Trophoblast cell (in vitro differentiated cells and primary cell): ENCODE measurements at regions not wholly inside any gene's neighbourhood (a gene's known extent, or its start where the extent isn't known, plus 50 kb on each side); places are given as distances from the start of the nearest gene placed in this dataset.

Experiments
- DNase-seq, 2 donors: peaks; one replicate each; pipeline ENCODE4 v3.0.0-alpha.2; 2016
- H2AFZ ChIP-seq: 2 replicates; pipeline ENCODE4 v1.6.1; 2013; ENCODE audit warnings: low read length, moderate library complexity, mild to moderate bottlenecking; ENCODE audit not compliant: insufficient read depth, poor library complexity
- H2AK5ac ChIP-seq: 2 replicates; pipeline ENCODE4 v1.6.1; 2013; ENCODE audit warnings: mild to moderate bottlenecking, low read length
- H2BK120ac ChIP-seq: 2 replicates; pipeline ENCODE4 v1.6.1; 2013; ENCODE audit warnings: low read length, mild to moderate bottlenecking, moderate library complexity; ENCODE audit not compliant: insufficient read depth, poor library complexity
- H2BK12ac ChIP-seq: 2 replicates; pipeline ENCODE4 v1.6.1; 2013; ENCODE audit warnings: mild to moderate bottlenecking, low read length, moderate library complexity
- H2BK5ac ChIP-seq: 2 replicates; pipeline ENCODE4 v1.6.1; 2013; ENCODE audit warnings: low read length, low read depth, moderate library complexity, mild to moderate bottlenecking; ENCODE audit not compliant: poor library complexity
- H3K14ac ChIP-seq: 2 replicates; pipeline ENCODE4 v1.6.1; 2013; ENCODE audit warnings: mild to moderate bottlenecking, low read length
- H3K18ac ChIP-seq: 2 replicates; pipeline ENCODE4 v1.6.1; 2013; ENCODE audit warnings: mild to moderate bottlenecking, low read length
- H3K23ac ChIP-seq: 2 replicates; pipeline ENCODE4 v1.6.1; 2013; ENCODE audit warnings: low read length
- H3K27ac ChIP-seq: 2 replicates; pipeline ENCODE4 v1.5.1; 2013; ENCODE audit warnings: low read depth, mild to moderate bottlenecking, inconsistent platforms, low read length, moderate library complexity
- H3K27me3 ChIP-seq: 2 replicates; pipeline ENCODE4 v1.6.1; 2013; ENCODE audit warnings: inconsistent platforms, mild to moderate bottlenecking, low read length, moderate library complexity; ENCODE audit not compliant: insufficient read depth
- H3K36me3 ChIP-seq, 2 experiments: 1 replicate in 1 of 2; 2 replicates in 1 of 2; pipeline ENCODE4 v1.6.1; 2013; ENCODE audit warnings: low read length in 2 of 2, mild to moderate bottlenecking in 2 of 2, moderate library complexity in 1 of 2; ENCODE audit not compliant: insufficient read depth in 2 of 2, control insufficient read depth in 1 of 2
- H3K4ac ChIP-seq: 2 replicates; pipeline ENCODE4 v1.6.1; 2013; ENCODE audit warnings: low read depth, mild to moderate bottlenecking, low read length, moderate library complexity
- H3K4me1 ChIP-seq, 2 experiments: 1 replicate in 1 of 2; 2 replicates in 1 of 2; pipeline ENCODE4 v1.6.1; 2013; ENCODE audit warnings: low read length in 2 of 2, mild to moderate bottlenecking in 2 of 2, moderate library complexity in 1 of 2; ENCODE audit not compliant: insufficient read depth in 2 of 2, control insufficient read depth in 1 of 2
- H3K4me2 ChIP-seq: 2 replicates; pipeline ENCODE4 v1.6.1; 2013; ENCODE audit warnings: inconsistent platforms, mild to moderate bottlenecking, low read length, moderate library complexity
- H3K4me3 ChIP-seq: 2 replicates; pipeline ENCODE4 v1.5.1; 2013; ENCODE audit warnings: mild to moderate bottlenecking, low read depth, low read length, inconsistent platforms
- H3K79me1 ChIP-seq: one replicate; pipeline ENCODE4 v1.6.1; 2013; ENCODE audit warnings: low read length
- H3K79me2 ChIP-seq: 2 replicates; pipeline ENCODE4 v1.6.1; 2013; ENCODE audit warnings: low read length, mild to moderate bottlenecking; ENCODE audit not compliant: control insufficient read depth, insufficient read depth, poor library complexity
- H3K9ac ChIP-seq: 2 replicates; pipeline ENCODE4 v1.6.1; 2013; ENCODE audit warnings: mild to moderate bottlenecking, low read length
- H3K9me3 ChIP-seq: 2 replicates; pipeline ENCODE4 v1.6.1; 2013; ENCODE audit warnings: low read depth, mild to moderate bottlenecking, control low read depth, inconsistent platforms, low read length; ENCODE audit not compliant: insufficient read depth
- H4K12ac ChIP-seq: 2 replicates; pipeline ENCODE4 v1.6.1; 2013; ENCODE audit warnings: low read depth, mild to moderate bottlenecking, low read length, moderate library complexity
- H4K8ac ChIP-seq: 2 replicates; pipeline ENCODE4 v1.6.1; 2013; ENCODE audit warnings: low read depth, mild to moderate bottlenecking, low read length, moderate library complexity
- H4K91ac ChIP-seq: one replicate; pipeline ENCODE4 v1.6.1; 2013; ENCODE audit warnings: low read depth, mild to moderate bottlenecking, low read length, moderate library complexity
- WGBS: extraction: QIAGEN DNeasy Blood & Tissue Kit; methylation state at CpG from one replicate; pipeline ENCODE4 v1.1.7; 2013; ENCODE audit warnings: missing lambda C conversion rate; ENCODE audit not compliant: insufficient read length, insufficient coverage; ENCODE audit errors: extremely low coverage; 5-methylcytosine and 5-hydroxymethylcytosine counted together

- Histone ChIP-seq H3K18ac (no peak overlapping the region), H2BK12ac (no peak overlapping the region), H3K79me1 (peaks cover 2% of the 10 kb centered on the region), H3K36me3 (no peaks in the 10 kb centered on the region), H2BK5ac (no peak overlapping the region), H3K27ac (no peak overlapping the region), H4K91ac (no peak overlapping the region), H3K79me2 (no peaks in the 10 kb centered on the region), H3K4me2 (no peak overlapping the region), H4K8ac (no peak overlapping the region), H3K23ac (no peak overlapping the region), H3K4ac (no peak overlapping the region), H3K4me3 (no peak overlapping the region), H3K9me3 (no peaks in the 10 kb centered on the region), H3K9ac (no peak overlapping the region), H2BK120ac (no peak overlapping the region), H3K4me1 (peaks cover 8 to 11% of the 10 kb centered on the region in 2 experiments), H2AFZ (no peak overlapping the region), H3K27me3 (no peaks in the 10 kb centered on the region), H3K14ac (no peak overlapping the region), H2AK5ac (no peak overlapping the region), H4K12ac (no peak overlapping the region)
- no CpG with 5 or more reads among the region's 7 CpGs for WGBS
- peak; percentile 30 to 39 for DNase-seq
Observed at GRCh38 chr10:31751051-31751737, 177.4 kb downstream of the ARHGAP12 start.

- Histone ChIP-seq H4K12ac (no peak overlapping the region), H3K36me3 (no peaks in the 10 kb centered on the region)
Observed at GRCh38 chr10:31749981-31750840, 178.4 kb downstream of the ARHGAP12 start.

GRCh38 chr10:31749301-31749700 is 179.3 kb downstream of the ARHGAP12 start:
- no peak overlapping the region for H3K4ac ChIP-seq
- H4K8ac ChIP-seq = no peak overlapping the region
- H3K4me3 ChIP-seq = no peak overlapping the region
- no peak overlapping the region for H3K4me2 ChIP-seq
- no peak overlapping the region for H3K18ac ChIP-seq
- no peak overlapping the region for H4K12ac ChIP-seq
- no peak overlapping the region for H3K27ac ChIP-seq
- no peak for DNase-seq
- no peaks in the 10 kb centered on the region for H3K79me2 ChIP-seq
- H2BK12ac ChIP-seq = peak overlapping the region; percentile 50
- no peak overlapping the region for H2AK5ac ChIP-seq
- H3K4me1 ChIP-seq = peaks cover 0 to 5% of the 10 kb centered on the region in 2 experiments
- no peaks in the 10 kb centered on the region for H3K9me3 ChIP-seq
- H4K91ac ChIP-seq = no peak overlapping the region
- no peak overlapping the region for H2BK120ac ChIP-seq
- no peak overlapping the region for H2BK5ac ChIP-seq
- no peak overlapping the region for H3K9ac ChIP-seq
- WGBS = no CpG with 5 or more reads among the region's 13 CpGs
- no peaks in the 10 kb centered on the region for H3K36me3 ChIP-seq
- H3K79me1 ChIP-seq = no peaks in the 10 kb centered on the region
- no peak overlapping the region for H3K14ac ChIP-seq
- no peak overlapping the region for H3K23ac ChIP-seq
- H2AFZ ChIP-seq = no peak overlapping the region
- H3K27me3 ChIP-seq = no peaks in the 10 kb centered on the region

More at GRCh38 chr10:31749981-31750840, 178.4 kb downstream of the ARHGAP12 start:
- DNase-seq = no peak
- Histone ChIP-seq H3K27me3 (no peaks in the 10 kb centered on the region), H3K9ac (no peak overlapping the region), H4K8ac (no peak overlapping the region), H2BK12ac (no peak overlapping the region), H2AFZ (no peak overlapping the region), H3K14ac (no peak overlapping the region), H3K4me3 (no peak overlapping the region), H3K79me1 (no peaks in the 10 kb centered on the region), H3K18ac (no peak overlapping the region), H3K23ac (no peak overlapping the region), H2BK120ac (no peak overlapping the region), H3K4me2 (no peak overlapping the region), H3K4ac (no peak overlapping the region), H3K9me3 (no peaks in the 10 kb centered on the region), H2BK5ac (no peak overlapping the region), H3K4me1 (peaks cover 4 to 11% of the 10 kb centered on the region in 2 experiments), H4K91ac (peak overlapping the region; percentile 8), H3K27ac (no peak overlapping the region), H2AK5ac (no peak overlapping the region), H3K79me2 (no peaks in the 10 kb centered on the region)
- no CpG with 5 or more reads among the region's 28 CpGs for WGBS

DNA sequence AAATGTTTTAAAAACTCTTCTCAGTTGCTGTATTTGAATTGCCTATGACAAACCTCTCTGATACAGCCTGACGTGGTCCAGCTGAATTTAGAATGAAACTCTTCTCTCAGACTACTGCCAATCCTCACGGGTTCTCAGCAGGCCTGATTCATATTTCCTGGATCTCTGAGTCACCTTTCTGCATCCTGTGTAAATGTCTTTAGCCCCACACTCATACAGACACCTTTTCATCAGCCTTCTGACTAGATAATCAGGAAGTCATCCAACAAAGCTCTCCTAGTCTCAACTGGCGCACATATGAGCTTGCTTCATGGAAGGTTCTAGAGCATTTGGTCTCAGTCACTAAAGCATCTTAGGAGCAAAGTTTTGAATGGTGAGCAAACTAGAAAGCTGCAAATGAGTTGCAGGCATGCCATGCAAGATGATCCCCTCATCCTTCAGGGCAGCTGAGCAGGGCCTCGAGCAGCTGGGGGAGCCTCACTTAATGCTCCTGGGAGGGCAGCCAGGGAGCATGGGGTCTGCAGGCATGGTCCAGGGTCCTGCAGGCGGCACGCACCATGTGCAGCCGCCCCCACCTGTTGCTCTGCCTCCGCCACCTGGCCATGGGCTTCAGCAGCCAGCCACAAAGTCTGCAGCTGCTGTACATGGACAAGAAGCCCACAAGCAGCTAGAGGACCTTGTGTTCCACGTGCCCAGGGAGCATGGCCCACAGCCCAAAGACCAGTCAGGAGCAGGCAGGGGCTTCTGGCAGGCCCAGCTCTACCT is 182.8 kb downstream of the ARHGAP12 start:
- H2BK120ac ChIP-seq = no peak overlapping the region
- H3K9ac ChIP-seq = no peak overlapping the region
- H3K18ac ChIP-seq = no peak overlapping the region
- no CpG with 5 or more reads among the region's 9 CpGs for WGBS
- no peak overlapping the region for H2AK5ac ChIP-seq
- H3K27me3 ChIP-seq = no peaks in the 10 kb centered on the region
- no peak overlapping the region for H4K12ac ChIP-seq
- H3K14ac ChIP-seq = no peak overlapping the region
- no peak overlapping the region for H4K8ac ChIP-seq
- no peaks in the 10 kb centered on the region for H3K9me3 ChIP-seq
- no peaks in the 10 kb centered on the region for H3K79me2 ChIP-seq
- H3K23ac ChIP-seq = no peak overlapping the region
- no peaks in the 10 kb centered on the region for H3K36me3 ChIP-seq
- H2BK5ac ChIP-seq = no peak overlapping the region
- H3K79me1 ChIP-seq = no peaks in the 10 kb centered on the region
- H2BK12ac ChIP-seq = no peak overlapping the region
- peaks cover 0 to 5% of the 10 kb centered on the region in 2 experiments for H3K4me1 ChIP-seq
- no peak overlapping the region for H3K4ac ChIP-seq
- no peak overlapping the region for H2AFZ ChIP-seq
- no peak overlapping the region for H3K4me2 ChIP-seq
- no peak overlapping the region for H3K4me3 ChIP-seq
- no peak overlapping the region for H4K91ac ChIP-seq
- DNase-seq = peak; percentile 19 to 28
- no peak overlapping the region for H3K27ac ChIP-seq
